Lung (tissue), 11 donors: ENCODE measurements at regions not wholly inside any gene's neighbourhood (a gene's known extent, or its start where the extent isn't known, plus 50 kb on each side); places are given as distances from the start of the nearest gene placed in this dataset.
"Not testable (repeated sequence)": the region's sequence is repeated elsewhere in the genome, so short reads cannot be mapped to it uniquely, and the experiment has no call there.

Experiments
- ATAC-seq: fragments of 200-7000 bp; cut with Tn5 transposase; one replicate; pipeline ENCODE4 v1.9.1; 2020; ENCODE audit warnings: moderate number of reproducible peaks; ENCODE audit not compliant: insufficient read depth, low FRiP score
- DNase-seq, 3 donors: peaks; one replicate each; pipeline ENCODE4 v3.0.0-alpha.2; 2013 to 2017
- H3K27ac ChIP-seq, 2 donors: one replicate each; pipeline ENCODE4 v1.5.1; 2013; ENCODE audit warnings: mild to moderate bottlenecking in 2 of 2, moderate library complexity in 2 of 2, control low read depth in 1 of 2, inconsistent platforms in 1 of 2, low read depth in 1 of 2, low read length in 1 of 2
- H3K27me3 ChIP-seq, 3 donors: one replicate each; pipeline ENCODE4 v1.5.1; 2013; ENCODE audit warnings: low read length in 2 of 3; ENCODE audit not compliant: control insufficient read depth in 3 of 3, insufficient read depth in 3 of 3
- H3K36me3 ChIP-seq, 4 donors: one replicate each; pipeline ENCODE4 v1.5.1; 2013; ENCODE audit warnings: low read length in 4 of 4, mild to moderate bottlenecking in 1 of 4, moderate library complexity in 1 of 4; ENCODE audit not compliant: control insufficient read depth in 4 of 4, insufficient read depth in 4 of 4
- H3K4me1 ChIP-seq, 5 donors: one replicate each; pipeline ENCODE4 v1.5.1; 2013; ENCODE audit warnings: low read length in 5 of 5, mild to moderate bottlenecking in 2 of 5, moderate library complexity in 1 of 5; ENCODE audit not compliant: control insufficient read depth in 5 of 5, insufficient read depth in 5 of 5
- H3K4me3 ChIP-seq: one replicate; pipeline ENCODE4 v1.5.1; 2013; ENCODE audit warnings: mild to moderate bottlenecking, control low read depth, moderate library complexity
- H3K9ac ChIP-seq, 2 donors: one replicate each; pipeline ENCODE4 v1.5.1; 2013; ENCODE audit warnings: low read length in 2 of 2, control low read depth in 1 of 2; ENCODE audit not compliant: insufficient read depth in 1 of 2
- H3K9me3 ChIP-seq, 4 donors: one replicate each; pipeline ENCODE4 v1.5.1; 2013; ENCODE audit warnings: low read length in 3 of 4, mild to moderate bottlenecking in 1 of 4, moderate library complexity in 1 of 4; ENCODE audit not compliant: control insufficient read depth in 4 of 4, insufficient read depth in 3 of 4
- CTCF ChIP-seq: IDR thresholded peaks from 2 replicates; pipeline ENCODE4 v1.5.1; 2012; ENCODE audit warnings: mild to moderate bottlenecking; ENCODE audit errors: control extremely low read depth, extremely low read depth
- WGBS, 2 donors: extraction: QIAGEN DNeasy Blood & Tissue Kit; methylation state at CpG; one replicate each; pipeline ENCODE4 v1.1.7; 2013; 5-methylcytosine and 5-hydroxymethylcytosine counted together
- donor health status: control.
- donor health status: control.
- donor health status: Bipolar disorder and iron deficiency.
- donor health status: healthy.
- donor health status: DM: yes; HTN: yes; CAD: no.

- Histone ChIP-seq H3K27me3 (no peaks in the 10 kb centered on the region), H3K27ac (no peak overlapping the region), H3K4me1 (peaks cover 0 to 7% (median 4%) of the 10 kb centered on the region in 5 donors), H3K9ac (no peak overlapping the region), H3K9me3 (no peaks in the 10 kb centered on the region), H3K36me3 (peaks cover 0 to 2% (median under 1%) of the 10 kb centered on the region in 4 donors), H3K4me3 (no peak overlapping the region)
- no peak for ATAC-seq
- 95% methylated on average over 12 of the region's 12 CpGs for WGBS, 2 donors
- TF ChIP-seq CTCF = no peak
- no peak for DNase-seq
Observed at GRCh38 chr14:89549381-89550125, 132.5 kb upstream of the FOXN3 start.

DNA sequence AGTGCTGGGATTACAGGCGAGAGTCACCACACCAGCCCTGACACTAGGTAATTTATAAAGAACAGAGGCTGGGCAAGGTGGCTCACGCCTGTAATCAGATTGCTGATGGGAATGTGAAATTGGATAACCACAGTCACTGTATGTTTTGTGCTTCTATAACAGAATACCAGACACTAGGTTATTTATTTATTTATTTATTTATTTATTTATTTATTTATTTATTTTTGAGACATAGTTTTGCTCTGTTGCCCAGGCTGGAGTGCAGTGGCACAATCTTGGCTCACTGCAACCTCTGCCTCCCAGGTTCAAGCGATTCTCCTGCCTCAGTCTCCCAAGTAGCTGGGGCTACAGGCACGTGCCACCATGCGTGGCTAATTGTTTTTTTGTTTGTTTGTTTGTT lies 130.0 kb upstream of the FOXN3 start:
- H3K27me3 ChIP-seq, H3K4me3 ChIP-seq, H3K9ac ChIP-seq, H3K4me1 ChIP-seq, H3K36me3 ChIP-seq, DNase-seq, ATAC-seq, H3K9me3 ChIP-seq, H3K27ac ChIP-seq: not testable (repeated sequence)
- WGBS, 2 donors = 79 to 98% methylated on average over 5 of the region's 5 CpGs

- H3K4me1 ChIP-seq = peaks cover 0 to 2% (median 0%) of the 10 kb centered on the region in 5 donors
- H3K27me3 ChIP-seq = no peaks in the 10 kb centered on the region
- DNase-seq (no peak), ATAC-seq (no peak)
- no peak overlapping the region for H3K9ac ChIP-seq
- no peak for TF ChIP-seq CTCF
- peaks cover 0 to 2% (median 0%) of the 10 kb centered on the region in 4 donors for H3K36me3 ChIP-seq
- no peak overlapping the region for H3K27ac ChIP-seq
- H3K9me3 ChIP-seq = no peaks in the 10 kb centered on the region
- 84 to 89% methylated on average over 6 of the region's 6 CpGs for WGBS, 2 donors
- no peak overlapping the region for H3K4me3 ChIP-seq
Observed at GRCh38 chr14:89544636-89545301, 127.7 kb upstream of the FOXN3 start.

DNA sequence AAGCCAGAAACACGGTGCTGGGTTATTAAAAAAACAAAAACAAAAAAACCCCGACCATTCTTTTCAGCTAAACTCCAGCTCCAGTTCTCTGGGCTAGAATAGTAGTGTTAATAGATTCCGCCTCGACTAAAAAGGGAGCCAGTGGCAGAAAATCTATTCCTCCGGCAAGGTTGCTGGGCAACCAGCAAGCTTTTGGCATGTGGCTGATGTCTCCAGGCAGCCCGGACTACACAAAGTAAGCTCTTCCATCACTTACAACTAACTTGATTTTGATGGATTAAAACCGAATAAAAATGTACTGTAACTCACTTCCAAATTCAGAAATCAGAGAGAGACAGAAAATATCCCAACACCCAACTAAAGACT lies 126.4 kb upstream of the FOXN3 start:
- H3K9me3 ChIP-seq = no peaks in the 10 kb centered on the region
- peaks cover 0 to 3% (median 0%) of the 10 kb centered on the region in 5 donors for H3K4me1 ChIP-seq
- no peak overlapping the region for H3K27ac ChIP-seq
- no peak for ATAC-seq
- no peak overlapping the region for H3K4me3 ChIP-seq
- no peaks in the 10 kb centered on the region for H3K27me3 ChIP-seq
- peak; percentile 33 to 38 (median 34) for DNase-seq
- no peak overlapping the region for H3K9ac ChIP-seq
- peaks cover 0 to 2% (median 0%) of the 10 kb centered on the region in 4 donors for H3K36me3 ChIP-seq
- TF ChIP-seq CTCF = no peak
- WGBS, 2 donors = 50 to 75% methylated on average over 7 of the region's 7 CpGs
